Loucy (cell line): ENCODE measurements at regions not wholly inside any gene's neighbourhood (a gene's known extent, or its start where the extent isn't known, plus 50 kb on each side); places are given as distances from the start of the nearest gene placed in this dataset.

Source experiments
- H2AFZ ChIP-seq: fragments of 200-600 bp; sonication (generic); 2 replicates; pipeline ENCODE4 v1.6.0; 2016; ENCODE audit warnings: antibody characterized with exemption, mild to moderate bottlenecking, low read length, moderate library complexity
- H3F3A ChIP-seq: fragments of 200-600 bp; 2 replicates; pipeline ENCODE4 v1.6.0; 2016; ENCODE audit warnings: antibody characterized with exemption, low read depth, mild to moderate bottlenecking
- H3K27me3 ChIP-seq: fragments of 200-600 bp; sonication (generic); 2 replicates; pipeline ENCODE4 v1.6.1; 2014; ENCODE audit warnings: low read length, mild to moderate bottlenecking; ENCODE audit not compliant: insufficient read depth, poor library complexity, severe bottlenecking
- H3K36me3 ChIP-seq: fragments of 200-600 bp; sonication (generic); 2 replicates; pipeline ENCODE4 v1.6.1; 2016; ENCODE audit warnings: low read length; ENCODE audit not compliant: insufficient read depth
- H3K4me1 ChIP-seq: fragments of 200-600 bp; sonication (generic); 2 replicates; pipeline ENCODE4 v1.5.1; 2014; ENCODE audit warnings: low read length, mild to moderate bottlenecking; ENCODE audit not compliant: insufficient read depth, poor library complexity, severe bottlenecking
- H3K4me2 ChIP-seq: fragments of 200-600 bp; sonication (generic); 2 replicates; pipeline ENCODE4 v1.6.0; 2014; ENCODE audit warnings: antibody characterized with exemption, low read length, low read depth, mild to moderate bottlenecking; ENCODE audit not compliant: poor library complexity, severe bottlenecking
- H3K4me3 ChIP-seq: fragments of 200-600 bp; sonication (generic); 2 replicates; pipeline ENCODE4 v1.5.1; 2014; ENCODE audit warnings: low read length, mild to moderate bottlenecking, mixed read lengths; ENCODE audit not compliant: poor library complexity, severe bottlenecking
- H3K79me2 ChIP-seq: fragments of 200-600 bp; sonication (generic); 2 replicates; pipeline ENCODE4 v1.6.1; 2014; ENCODE audit warnings: low read length; ENCODE audit not compliant: insufficient read depth
- H3K9ac ChIP-seq: fragments of 200-600 bp; sonication (generic); 2 replicates; pipeline ENCODE4 v1.6.0; 2014; ENCODE audit warnings: mild to moderate bottlenecking, low read depth, low read length, moderate library complexity; ENCODE audit not compliant: poor library complexity, severe bottlenecking
- H3K9me2 ChIP-seq: fragments of 200-600 bp; sonication (generic); replicated peaks from 2 replicates; pipeline ENCODE4 v1.6.1; 2016; ENCODE audit warnings: low read depth, low read length, mixed read lengths
- H3K9me3 ChIP-seq: fragments of 200-600 bp; sonication (generic); 2 replicates; pipeline ENCODE4 v1.6.1; 2014; ENCODE audit warnings: mild to moderate bottlenecking, antibody characterized with exemption, low read length, low read depth; ENCODE audit not compliant: insufficient read depth
- H4K20me1 ChIP-seq: fragments of 200-600 bp; sonication (generic); 2 replicates; pipeline ENCODE4 v1.6.0; 2014; ENCODE audit warnings: antibody characterized with exemption, low read length, mild to moderate bottlenecking; ENCODE audit not compliant: insufficient read depth, poor library complexity, severe bottlenecking
- CTCF ChIP-seq: fragments of 200-600 bp; sonication (generic); conservative IDR thresholded peaks from 2 replicates; pipeline ENCODE4 v1.5.1; 2014; ENCODE audit warnings: mild to moderate bottlenecking, antibody characterized with exemption, low read length
- EZH2phosphoT487 ChIP-seq: fragments of 200-600 bp; IDR thresholded peaks from 2 replicates; pipeline ENCODE4 v1.6.1; 2018; ENCODE audit warnings: antibody characterized with exemption, mild to moderate bottlenecking, moderate library complexity, borderline replicate concordance

DNA sequence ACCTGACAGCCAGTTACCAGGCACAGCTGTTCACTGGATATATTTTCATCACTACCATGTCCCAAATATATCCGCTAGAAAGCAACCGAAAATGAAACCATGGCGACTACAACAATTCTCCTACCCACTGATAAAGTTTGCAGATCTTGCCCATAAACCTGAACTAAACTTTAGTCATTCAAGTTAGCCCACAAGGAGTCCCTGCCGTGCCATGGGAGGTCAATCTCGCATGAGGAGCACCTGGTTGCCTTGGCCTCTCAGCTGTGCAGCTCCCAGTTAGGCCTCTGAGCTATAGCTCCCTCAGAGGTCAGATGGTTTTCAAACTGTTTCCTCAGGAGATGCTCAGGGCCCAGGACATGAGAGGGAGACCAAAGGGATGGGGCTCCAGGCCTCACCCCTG, 211.1 kb upstream of the RNF32 start:
- Histone ChIP-seq H3K9ac (no peak overlapping the region), H3K36me3 (no peaks in the 10 kb centered on the region), H3K4me1 (no peaks in the 10 kb centered on the region), H2AFZ (no peak overlapping the region), H3K79me2 (no peaks in the 10 kb centered on the region), H4K20me1 (no peaks in the 10 kb centered on the region), H3K9me3 (no peaks in the 10 kb centered on the region), H3K4me3 (no peak overlapping the region), H3K9me2 (no peaks in the 10 kb centered on the region), H3K27me3 (no peaks in the 10 kb centered on the region), H3K4me2 (no peak overlapping the region), H3F3A (no peaks in the 10 kb centered on the region)
- TF ChIP-seq EZH2phosphoT487 (no peak), CTCF (no peak)

GRCh38 chr7:156423876-156424275, 216.7 kb upstream of the RNF32 start:
- TF ChIP-seq EZH2phosphoT487: no peak
- no peak for TF ChIP-seq CTCF
- Histone ChIP-seq H3K79me2 (no peaks in the 10 kb centered on the region), H3K27me3 (no peaks in the 10 kb centered on the region), H3F3A (no peaks in the 10 kb centered on the region), H3K9me2 (no peaks in the 10 kb centered on the region), H3K9ac (no peak overlapping the region), H2AFZ (no peak overlapping the region), H3K36me3 (no peaks in the 10 kb centered on the region), H3K4me2 (no peak overlapping the region), H3K4me3 (no peak overlapping the region), H3K9me3 (no peaks in the 10 kb centered on the region), H4K20me1 (no peaks in the 10 kb centered on the region), H3K4me1 (no peaks in the 10 kb centered on the region)

DNA sequence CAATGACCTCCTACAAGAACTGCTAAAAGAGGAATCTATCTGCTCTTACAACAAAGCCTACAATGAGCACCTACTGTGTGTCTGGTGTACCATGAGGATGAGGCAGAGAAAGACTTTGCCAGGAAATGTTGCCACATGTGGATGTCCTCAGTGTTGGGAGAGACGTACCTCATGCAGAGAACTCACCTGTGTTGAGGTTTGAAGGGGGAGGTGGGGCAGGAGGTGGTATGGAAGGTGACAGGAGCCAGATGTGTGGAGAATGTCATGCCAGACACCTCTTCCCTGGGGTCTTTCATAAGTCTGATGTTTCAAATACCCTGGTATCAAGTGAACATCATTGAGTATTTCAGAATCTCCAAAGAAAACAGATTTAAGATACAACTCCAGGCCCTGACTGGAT, 220.1 kb upstream of the RNF32 start:
- no peaks in the 10 kb centered on the region for H3K27me3 ChIP-seq

More for the DNA sequence above, 220.1 kb upstream of the RNF32 start:
- Histone ChIP-seq H4K20me1 (no peaks in the 10 kb centered on the region), H3K4me3 (no peak overlapping the region), H3K9me2 (no peaks in the 10 kb centered on the region), H3K36me3 (no peaks in the 10 kb centered on the region), H3K4me2 (no peak overlapping the region), H3K9ac (no peak overlapping the region), H3F3A (no peaks in the 10 kb centered on the region), H3K79me2 (no peaks in the 10 kb centered on the region), H2AFZ (no peak overlapping the region), H3K9me3 (no peaks in the 10 kb centered on the region), H3K4me1 (no peaks in the 10 kb centered on the region)
- TF ChIP-seq CTCF (no peak), EZH2phosphoT487 (no peak)
